GM12891 (cell line): ENCODE measurements at regions not wholly inside any gene's neighbourhood (a gene's known extent, or its start where the extent isn't known, plus 50 kb on each side); places are given as distances from the start of the nearest gene placed in this dataset.

Experiments used
- POLR2A ChIP-seq: IDR thresholded peaks from 2 replicates; pipeline ENCODE4 v1.6.1; 2011; ENCODE audit warnings: low read depth, low read length, control low read depth
- POLR2AphosphoS5 ChIP-seq: IDR thresholded peaks from 2 replicates; pipeline ENCODE4 v1.6.1; 2011; ENCODE audit warnings: low read depth, low read length, control low read depth
- POU2F2 ChIP-seq: IDR thresholded peaks from 2 replicates; pipeline ENCODE4 v1.6.1; 2011; ENCODE audit warnings: low read depth, mild to moderate bottlenecking, control low read depth, low read length, moderate library complexity
- SPI1 ChIP-seq: IDR thresholded peaks from 2 replicates; pipeline ENCODE4 v1.6.1; 2011; ENCODE audit warnings: low read depth, low read length, control low read depth

GRCh38 chr13:87851410-87851809 lies 180.2 kb downstream of the SLITRK5 start:
- TF ChIP-seq POLR2AphosphoS5 = no peak
- no peak for TF ChIP-seq POLR2A
- TF ChIP-seq SPI1 = no peak
- TF ChIP-seq POU2F2 = no peak
